ENCODE measurements at regions not wholly inside any gene's neighbourhood (a gene's known extent, or its start where the extent isn't known, plus 50 kb on each side); places are given as distances from the start of the nearest gene placed in this dataset.

GRCh38 chr7:26486153-26486552 is 194.5 kb downstream of the SNX10 start:
- no peak overlapping the region for H3K4me3 ChIP-seq (ENCODE audit: low read length)
- TF ChIP-seq CTCF (conservative IDR thresholded peaks at IDR 0.05; ENCODE audit: low read depth, low read length) = no peak
- no peak for DNase-seq (ENCODE audit: low read depth)

- H3K4me3 ChIP-seq (ENCODE audit: low read length) = no peak overlapping the region
- no peak for TF ChIP-seq CTCF (conservative IDR thresholded peaks at IDR 0.05; ENCODE audit: low read depth, low read length)
- no peak for DNase-seq (ENCODE audit: low read depth)
Measured at GRCh38 chr7:26487780-26488515, 196.3 kb downstream of the SNX10 start.

- no peak overlapping the region for H3K4me3 ChIP-seq (ENCODE audit: low read length)
- DNase-seq (ENCODE audit: low read depth) = no peak
- no peak for TF ChIP-seq CTCF (conservative IDR thresholded peaks at IDR 0.05; ENCODE audit: low read depth, low read length)
Measured at GRCh38 chr7:26489391-26489790, 197.7 kb downstream of the SNX10 start.

GRCh38 chr7:26489906-26490639 is 198.4 kb downstream of the SNX10 start:
- TF ChIP-seq CTCF (conservative IDR thresholded peaks at IDR 0.05; ENCODE audit: low read depth, low read length) = no peak
- DNase-seq (ENCODE audit: low read depth) = no peak
- no peak overlapping the region for H3K4me3 ChIP-seq (ENCODE audit: low read length)

- TF ChIP-seq CTCF (conservative IDR thresholded peaks at IDR 0.05; ENCODE audit: low read depth, low read length) = no peak
- no peak overlapping the region for H3K4me3 ChIP-seq (ENCODE audit: low read length)
- DNase-seq (ENCODE audit: low read depth) = peak; percentile 51
Measured at GRCh38 chr7:26490640-26491624, 199.3 kb downstream of the SNX10 start.

GRCh38 chr7:26492816-26493215 is 201.2 kb downstream of the SNX10 start:
- TF ChIP-seq CTCF (conservative IDR thresholded peaks at IDR 0.05; ENCODE audit: low read depth, low read length) = no peak
- no peak overlapping the region for H3K4me3 ChIP-seq (ENCODE audit: low read length)
- DNase-seq (ENCODE audit: low read depth) = no peak
